Activated T-cell treated with anti-CD3 and anti-CD28 coated beads, Interleukin-2, amount 50 U/mL, for 48 hours (primary cell): ENCODE measurements at regions not wholly inside any gene's neighbourhood (a gene's known extent, or its start where the extent isn't known, plus 50 kb on each side); places are given as distances from the start of the nearest gene placed in this dataset.

ENCODE experiments used
- DNase-seq, 2 experiments: peaks; one replicate each; pipeline ENCODE4 v3.0.0-alpha.2; 2020

GRCh38 chr14:38070061-38070588, 137.6 kb upstream of the SSTR1 start:
- no peak for DNase-seq

DNA sequence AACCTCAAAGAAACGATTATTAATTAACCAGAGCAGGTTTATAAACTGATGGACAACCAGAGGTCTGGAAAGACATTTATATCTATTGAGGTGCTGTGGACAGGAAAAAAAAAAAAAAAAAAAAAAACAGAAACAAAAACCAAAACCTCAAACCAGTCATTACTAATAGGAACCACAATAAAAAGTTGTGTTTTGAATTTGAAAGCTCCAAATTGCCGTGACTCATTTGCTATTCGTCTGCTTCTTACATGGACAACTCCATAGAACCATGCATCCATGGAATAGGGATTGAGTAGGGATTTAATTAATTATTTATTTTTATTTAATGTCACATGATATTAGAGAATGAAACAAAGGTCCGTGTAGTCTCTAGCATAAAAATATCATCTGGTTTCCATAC, 134.1 kb upstream of the SSTR1 start:
- no peak for DNase-seq

DNA sequence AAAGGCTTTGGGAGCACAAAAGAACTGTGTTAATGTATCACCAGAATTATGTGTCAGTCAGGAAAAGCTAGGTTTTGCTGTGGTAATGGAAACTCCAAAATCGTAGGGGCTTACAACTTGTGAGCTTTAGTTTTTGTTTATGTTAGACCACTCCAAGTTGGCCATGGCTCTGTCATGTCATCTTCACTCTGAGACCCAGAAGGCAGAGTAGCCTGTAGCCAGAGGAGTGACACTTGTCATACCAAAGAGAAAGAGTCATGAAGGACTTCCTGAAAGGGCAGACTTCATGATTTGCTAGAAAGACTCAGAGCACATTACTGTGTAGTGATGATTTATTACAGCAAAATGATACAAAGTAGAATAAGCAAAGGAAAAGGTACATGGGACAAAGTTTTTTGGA, 133.6 kb upstream of the SSTR1 start:
- no peak for DNase-seq

GRCh38 chr14:38074754-38075153, 132.9 kb upstream of the SSTR1 start:
- DNase-seq, result no peak

GRCh38 chr14:38078393-38078792, 129.3 kb upstream of the SSTR1 start:
- no peak for DNase-seq

- DNase-seq, result no peak
These were observed 128.4 kb upstream of the SSTR1 start for GRCh38 chr14:38079268-38079667.

DNA sequence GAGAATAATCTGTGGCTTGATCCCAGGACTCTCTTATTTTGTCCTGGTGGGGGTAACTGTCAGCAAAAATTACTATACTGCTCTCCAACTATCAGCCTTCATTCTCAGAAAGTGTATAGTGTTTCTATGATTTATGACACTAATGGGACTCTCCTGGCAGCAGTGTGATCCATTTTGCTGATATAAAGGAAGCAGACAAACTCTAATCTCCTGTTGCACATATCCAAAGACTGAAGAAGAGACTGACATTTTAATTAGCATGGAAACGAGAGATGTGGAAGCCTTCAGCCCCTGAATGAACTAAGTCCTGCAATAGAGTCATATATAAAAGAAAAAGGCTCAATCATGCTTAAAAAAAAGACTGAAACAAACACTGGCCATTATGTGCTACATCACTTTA, 127.8 kb upstream of the SSTR1 start:
- DNase-seq, result no peak

DNA sequence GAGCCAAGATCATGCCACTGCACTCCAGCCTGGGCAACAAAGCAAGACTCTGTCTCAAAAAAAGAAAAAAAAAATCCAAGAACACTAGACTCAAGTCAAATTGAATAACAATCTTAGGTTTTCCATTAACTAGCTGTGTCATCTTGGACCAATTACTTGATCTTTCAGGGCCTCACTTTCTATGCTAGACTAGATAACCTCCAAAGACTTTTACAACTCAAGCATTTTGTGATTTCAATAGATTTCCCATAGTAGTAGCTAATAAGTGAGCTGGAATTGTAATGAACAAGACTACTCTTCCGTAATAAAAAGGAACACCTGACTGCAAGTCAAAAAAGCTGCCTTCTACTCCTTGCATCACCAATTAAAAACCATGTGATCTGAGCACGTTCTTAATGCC, 127.0 kb upstream of the SSTR1 start:
- no peak for DNase-seq

- DNase-seq, result no peak
These were observed 124.7 kb upstream of the SSTR1 start for GRCh38 chr14:38083039-38083438.

GRCh38 chr14:38089123-38089522, 118.6 kb upstream of the SSTR1 start:
- no peak for DNase-seq

- no peak for DNase-seq
These were observed 117.2 kb upstream of the SSTR1 start for GRCh38 chr14:38090506-38090905.

- DNase-seq, result no peak
These were observed 109.4 kb upstream of the SSTR1 start for GRCh38 chr14:38098074-38098836.

- DNase-seq, result no peak
These were observed 106.0 kb upstream of the SSTR1 start for GRCh38 chr14:38101679-38102078.

GRCh38 chr14:38103542-38104225, 104.0 kb upstream of the SSTR1 start:
- no peak for DNase-seq

DNA sequence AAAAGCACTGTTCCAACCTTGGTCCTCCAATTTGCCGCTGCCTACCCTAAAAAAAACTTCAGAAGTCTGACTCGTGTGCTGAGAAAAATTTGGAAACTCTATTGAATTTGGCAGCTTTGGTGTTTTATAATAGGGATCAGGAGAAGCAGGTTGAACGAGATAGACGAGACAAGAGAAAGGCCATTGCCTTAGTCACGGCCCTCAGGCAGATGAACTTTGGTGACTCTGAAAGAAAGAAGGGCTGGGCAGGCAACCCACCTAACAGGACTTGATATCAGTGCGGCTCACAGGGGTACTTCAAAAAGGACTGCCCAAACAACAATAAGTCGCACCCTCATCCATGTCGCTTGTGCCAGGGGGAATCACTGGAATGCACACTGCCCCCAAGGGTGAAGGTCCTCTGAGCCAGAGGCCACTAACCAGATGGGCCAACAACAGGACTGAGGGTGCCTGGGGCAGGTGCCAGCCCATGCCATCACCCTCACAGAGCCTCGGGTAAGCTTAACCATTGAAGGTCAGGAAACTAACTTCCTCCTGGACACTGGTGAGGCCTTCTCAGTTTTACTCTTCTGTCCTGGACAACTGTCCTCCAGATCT, 102.5 kb upstream of the SSTR1 start:
- DNase-seq, result no peak

- DNase-seq, result peak; percentile 28 to 31
These were observed 100.5 kb upstream of the SSTR1 start for GRCh38 chr14:38107216-38107631.

DNA sequence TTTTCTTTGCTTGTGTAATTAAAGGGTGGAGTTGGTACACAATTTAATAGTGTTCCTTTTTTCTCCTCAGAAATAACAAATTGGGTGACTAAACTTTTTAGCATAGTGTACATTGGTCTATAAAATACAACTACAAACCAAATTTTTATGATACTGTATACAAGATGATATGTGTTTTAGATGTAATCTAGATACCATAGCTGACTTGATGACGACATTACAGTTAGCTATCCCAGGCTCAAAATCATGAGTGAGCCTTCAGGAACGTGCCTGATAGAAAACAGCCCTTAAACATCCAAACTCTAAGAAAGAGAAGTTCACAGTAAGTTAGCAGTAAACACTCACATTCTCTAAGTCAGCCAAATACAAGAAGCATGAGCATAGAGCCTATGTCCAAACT, 99.0 kb upstream of the SSTR1 start:
- no peak for DNase-seq

DNA sequence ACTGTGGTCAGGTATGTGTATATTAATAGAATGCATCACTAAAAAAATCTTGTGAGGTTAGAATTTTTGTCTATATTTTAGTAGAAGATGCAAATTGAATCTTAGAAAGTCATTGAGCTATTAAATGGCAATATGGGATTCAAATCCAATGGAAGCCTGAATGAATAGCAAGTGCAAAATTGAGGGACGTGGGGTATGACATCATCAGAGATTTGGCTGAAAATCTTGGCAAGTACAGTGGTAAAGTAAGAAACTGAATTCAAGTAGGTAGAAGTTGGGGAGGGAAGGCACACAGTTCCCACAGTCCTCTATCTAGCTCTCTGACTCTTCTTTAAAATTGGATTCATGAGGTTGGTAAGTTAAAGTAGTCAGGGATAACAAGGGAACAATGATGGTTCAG, 97.4 kb upstream of the SSTR1 start:
- no peak for DNase-seq

DNA sequence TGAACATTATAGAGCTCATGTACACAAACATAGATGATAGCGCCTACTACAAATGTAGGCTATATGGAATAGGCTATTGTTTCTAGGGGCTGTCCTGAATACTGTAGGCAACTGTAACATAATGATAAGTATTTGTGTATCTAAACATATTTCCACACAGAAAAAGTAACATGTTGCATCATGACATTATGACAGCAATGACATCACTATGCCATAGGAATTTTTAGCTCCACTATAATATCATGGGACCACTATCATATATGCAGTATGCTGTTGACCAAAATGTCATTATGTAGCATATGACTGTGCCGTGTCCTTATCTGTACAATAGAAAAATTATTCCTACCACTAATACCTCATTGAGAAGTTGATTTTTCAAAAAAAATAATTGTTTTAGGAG, 96.7 kb upstream of the SSTR1 start:
- DNase-seq, result no peak

GRCh38 chr14:38113546-38113945, 94.2 kb upstream of the SSTR1 start:
- DNase-seq, result no peak

DNA sequence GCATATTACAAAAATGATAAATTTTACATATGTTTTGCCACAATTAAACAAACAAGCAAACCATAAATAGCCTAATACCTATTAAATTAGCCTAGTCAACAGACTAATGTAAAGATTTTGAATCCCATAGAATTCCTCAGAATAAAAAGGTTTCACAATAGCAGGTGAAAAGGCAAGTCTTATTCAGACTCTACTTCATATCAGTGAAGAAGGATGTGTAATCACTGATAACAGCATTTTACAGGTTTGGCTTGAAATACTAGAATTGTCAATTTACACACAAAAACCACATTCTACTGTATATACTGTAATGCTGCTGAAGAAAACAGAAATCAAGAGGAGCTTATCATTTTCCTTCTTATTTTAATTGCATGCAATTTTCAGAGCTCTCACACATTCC, 90.8 kb upstream of the SSTR1 start:
- no peak for DNase-seq

- no peak for DNase-seq
These were observed 87.6 kb upstream of the SSTR1 start for GRCh38 chr14:38120109-38120508.

GRCh38 chr14:38121320-38122020, 86.2 kb upstream of the SSTR1 start:
- DNase-seq, result no peak
